ENCODE measurements at regions not wholly inside any gene's neighbourhood (a gene's known extent, or its start where the extent isn't known, plus 50 kb on each side); places are given as distances from the start of the nearest gene placed in this dataset.

DNA sequence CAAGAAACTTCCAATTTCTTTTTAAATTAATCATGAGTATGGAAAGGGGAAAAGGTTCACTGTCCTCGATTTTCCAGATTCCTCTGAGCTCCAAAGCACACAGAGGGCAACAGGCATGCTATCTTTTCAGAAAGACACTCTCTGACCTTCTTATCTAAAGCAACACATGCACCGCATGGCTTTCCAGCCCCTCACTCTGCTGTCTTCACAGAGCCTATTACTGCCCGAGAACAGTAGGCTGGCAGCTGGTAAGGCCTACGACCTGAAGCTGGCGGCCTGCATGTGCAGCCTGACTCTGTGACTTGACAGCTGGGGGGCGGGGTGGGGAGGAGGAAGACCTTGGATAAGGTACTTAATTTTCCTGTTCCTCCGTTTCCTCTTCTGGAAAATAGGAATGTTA is 86.3 kb downstream of the ELOVL4 start:
- TF ChIP-seq EZH2 (IDR thresholded peaks at IDR 0.05; ENCODE audit: borderline replicate concordance, insufficient read depth, low read length, poor library complexity, severe bottlenecking): no peak
- TF ChIP-seq EP300 (conservative IDR thresholded peaks at IDR 0.05; ENCODE audit: poor library complexity, severe bottlenecking): no peak
- TF ChIP-seq, protein P1, sequence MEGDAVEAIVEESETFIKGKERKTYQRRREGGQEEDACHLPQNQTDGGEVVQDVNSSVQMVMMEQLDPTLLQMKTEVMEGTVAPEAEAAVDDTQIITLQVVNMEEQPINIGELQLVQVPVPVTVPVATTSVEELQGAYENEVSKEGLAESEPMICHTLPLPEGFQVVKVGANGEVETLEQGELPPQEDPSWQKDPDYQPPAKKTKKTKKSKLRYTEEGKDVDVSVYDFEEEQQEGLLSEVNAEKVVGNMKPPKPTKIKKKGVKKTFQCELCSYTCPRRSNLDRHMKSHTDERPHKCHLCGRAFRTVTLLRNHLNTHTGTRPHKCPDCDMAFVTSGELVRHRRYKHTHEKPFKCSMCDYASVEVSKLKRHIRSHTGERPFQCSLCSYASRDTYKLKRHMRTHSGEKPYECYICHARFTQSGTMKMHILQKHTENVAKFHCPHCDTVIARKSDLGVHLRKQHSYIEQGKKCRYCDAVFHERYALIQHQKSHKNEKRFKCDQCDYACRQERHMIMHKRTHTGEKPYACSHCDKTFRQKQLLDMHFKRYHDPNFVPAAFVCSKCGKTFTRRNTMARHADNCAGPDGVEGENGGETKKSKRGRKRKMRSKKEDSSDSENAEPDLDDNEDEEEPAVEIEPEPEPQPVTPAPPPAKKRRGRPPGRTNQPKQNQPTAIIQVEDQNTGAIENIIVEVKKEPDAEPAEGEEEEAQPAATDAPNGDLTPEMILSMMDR (IDR thresholded peaks at IDR 0.05; ENCODE audit: poor library complexity, severe bottlenecking): no peak

All from neural cell (in vitro differentiated cells).